Caki2 (cell line): ENCODE measurements at regions not wholly inside any gene's neighbourhood (a gene's known extent, or its start where the extent isn't known, plus 50 kb on each side); places are given as distances from the start of the nearest gene placed in this dataset.

Source experiments
- DNase-seq: peaks from one replicate; pipeline ENCODE4 v3.0.0-alpha.2; 2015; ENCODE audit warnings: low read depth
- in situ Hi-C: cut with HindIII; loops from 2 replicates; pipeline ENCODE4 v1.10.0; 2016; ENCODE audit warnings: low sequenced_read_pairs, low pct_unique_long_range_greater_than_20kb, mixed read lengths

GRCh38 chr13:74629985-74630384 is 495.8 kb upstream of the KLF12 start:
- in situ Hi-C loops: no loop called here

DNA sequence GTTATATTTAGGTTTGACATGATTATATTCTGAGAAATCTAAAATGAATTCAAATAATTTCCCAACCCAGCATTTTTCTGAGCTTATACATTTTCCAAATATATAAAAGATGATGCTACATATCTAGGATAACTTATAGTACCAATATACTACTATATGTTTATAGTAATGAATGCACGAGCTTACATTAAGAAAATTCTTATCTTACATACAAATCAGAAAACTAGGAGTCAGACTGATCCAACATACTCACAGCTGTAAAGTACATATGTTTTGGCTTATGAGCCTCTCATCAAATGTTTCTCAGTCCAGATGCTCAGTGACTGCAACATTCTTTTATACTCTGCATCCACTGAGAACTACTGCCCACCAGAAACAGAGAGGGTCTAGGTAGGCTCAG is 491.3 kb upstream of the KLF12 start:
- DNase-seq: no peak
- in situ Hi-C loops: no loop called here

More at GRCh38 chr13:74629985-74630384, 495.8 kb upstream of the KLF12 start:
- no peak for DNase-seq

DNA sequence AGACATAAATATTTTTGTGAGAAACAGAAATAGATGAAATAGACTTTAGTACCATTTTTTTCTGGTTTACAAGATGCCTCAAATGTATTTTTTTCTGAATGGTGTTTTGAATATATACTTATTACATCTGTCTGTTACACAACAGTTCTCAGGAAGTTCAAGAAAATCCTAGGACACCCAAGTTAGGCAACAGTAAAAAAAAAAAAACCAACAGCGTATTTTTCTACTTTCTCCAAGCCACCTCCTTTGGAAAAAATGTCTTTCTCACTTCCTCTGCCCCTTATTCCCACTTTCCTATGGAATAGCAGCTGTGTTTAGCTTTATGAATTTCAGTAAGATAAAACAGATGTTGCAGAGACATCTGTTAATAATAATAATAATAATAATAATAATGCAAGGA is 489.6 kb upstream of the KLF12 start:
- no peak for DNase-seq
- in situ Hi-C loops: no loop called here

GRCh38 chr13:74622284-74622683 is 488.1 kb upstream of the KLF12 start:
- in situ Hi-C loops: no loop called here
- DNase-seq: no peak

DNA sequence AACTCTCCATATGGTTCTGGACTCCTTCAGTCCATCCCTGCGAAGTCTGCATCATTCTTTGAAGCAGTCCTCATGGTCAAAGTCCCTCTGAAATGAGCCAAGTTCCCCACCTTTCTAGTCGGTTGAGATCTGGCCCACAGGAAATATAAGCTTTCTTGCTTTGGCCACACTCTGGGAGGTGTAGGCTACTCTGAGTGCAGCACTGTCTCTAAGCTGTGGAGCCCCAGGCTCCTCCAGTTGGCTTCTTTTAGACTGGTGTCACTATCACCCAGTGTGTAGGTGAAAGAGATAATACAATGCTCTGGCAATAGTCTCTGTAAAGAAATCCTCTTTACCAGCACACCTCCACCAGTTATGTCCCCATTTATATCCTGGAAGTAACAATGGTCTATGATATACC is 486.5 kb upstream of the KLF12 start:
- DNase-seq: no peak
- in situ Hi-C loops: no loop called here

DNA sequence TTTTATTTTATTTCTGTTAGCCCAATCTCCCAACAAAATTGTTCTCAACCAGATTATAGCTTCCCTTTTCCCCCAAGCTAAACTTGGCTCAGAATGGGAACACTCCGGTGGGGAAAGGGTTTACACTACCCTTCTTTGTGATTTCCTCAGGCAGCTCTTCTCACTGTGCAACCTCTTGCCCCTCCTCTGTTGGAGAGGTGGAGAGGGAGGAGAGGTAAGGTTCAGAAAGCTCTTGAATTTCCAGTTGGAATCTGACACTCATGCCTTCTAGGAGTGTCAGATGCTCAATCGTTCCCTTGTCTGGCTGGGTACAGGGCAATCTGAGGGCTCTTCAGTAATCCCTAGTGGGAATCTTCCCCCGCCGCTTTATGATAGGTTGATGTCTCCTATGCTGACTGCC is 486.1 kb upstream of the KLF12 start:
- no peak for DNase-seq
- in situ Hi-C loops: no loop called here

DNA sequence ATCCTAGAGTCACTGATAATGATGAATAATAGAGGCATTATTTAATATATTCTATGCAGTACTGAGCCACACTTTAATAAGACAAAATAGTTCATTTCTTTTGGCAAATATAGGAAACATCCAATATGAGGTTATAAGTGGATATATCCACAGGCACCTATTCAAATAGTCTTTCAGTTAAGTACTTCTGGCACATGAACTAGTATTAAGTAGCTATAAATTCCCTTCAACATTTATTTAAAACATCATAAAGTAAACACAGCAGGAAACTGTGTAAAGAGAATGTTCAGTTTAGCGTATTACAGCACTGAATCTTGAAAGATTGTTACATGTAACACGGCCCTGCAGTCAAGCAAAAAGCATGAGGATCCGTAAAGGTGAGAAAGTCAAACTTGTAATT is 463.3 kb upstream of the KLF12 start:
- in situ Hi-C loops: no loop called here
- DNase-seq: no peak

- in situ Hi-C loops: no loop called here
- DNase-seq: no peak
Observed at GRCh38 chr13:74596691-74597090, 462.5 kb upstream of the KLF12 start.

GRCh38 chr13:74593688-74594087 is 459.5 kb upstream of the KLF12 start:
- no peak for DNase-seq
- in situ Hi-C loops: no loop called here

GRCh38 chr13:74586847-74587246 is 452.6 kb upstream of the KLF12 start:
- in situ Hi-C loops: no loop called here
- no peak for DNase-seq

- in situ Hi-C loops: no loop called here
- no peak for DNase-seq
Observed at GRCh38 chr13:74576420-74576819, 442.2 kb upstream of the KLF12 start.

GRCh38 chr13:74575729-74576125 is 441.5 kb upstream of the KLF12 start:
- no peak for DNase-seq
- in situ Hi-C loops: no loop called here

- in situ Hi-C loops: no loop called here
- DNase-seq: no peak
Observed at GRCh38 chr13:74574964-74575728, 440.9 kb upstream of the KLF12 start.

DNA sequence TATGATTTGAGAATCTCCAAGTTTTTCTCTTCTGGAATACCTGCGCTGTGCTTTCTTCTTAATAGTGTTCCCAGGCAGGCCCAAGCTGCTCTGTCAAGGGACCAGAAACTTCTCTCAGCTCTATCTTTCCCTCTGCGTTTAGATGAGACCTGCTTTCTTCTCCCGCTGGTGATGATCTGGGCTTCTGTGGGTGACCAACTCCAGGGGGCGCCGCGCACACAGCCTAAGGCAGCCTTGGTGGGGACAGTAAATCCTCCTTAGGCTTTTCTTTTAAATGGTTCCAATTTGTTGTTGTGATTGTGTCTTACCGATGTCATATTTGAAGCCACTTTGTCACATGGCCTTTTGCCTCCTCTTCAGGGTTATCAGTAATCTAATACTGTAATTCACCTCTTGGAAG is 439.4 kb upstream of the KLF12 start:
- in situ Hi-C loops: no loop called here
- DNase-seq: no peak

DNA sequence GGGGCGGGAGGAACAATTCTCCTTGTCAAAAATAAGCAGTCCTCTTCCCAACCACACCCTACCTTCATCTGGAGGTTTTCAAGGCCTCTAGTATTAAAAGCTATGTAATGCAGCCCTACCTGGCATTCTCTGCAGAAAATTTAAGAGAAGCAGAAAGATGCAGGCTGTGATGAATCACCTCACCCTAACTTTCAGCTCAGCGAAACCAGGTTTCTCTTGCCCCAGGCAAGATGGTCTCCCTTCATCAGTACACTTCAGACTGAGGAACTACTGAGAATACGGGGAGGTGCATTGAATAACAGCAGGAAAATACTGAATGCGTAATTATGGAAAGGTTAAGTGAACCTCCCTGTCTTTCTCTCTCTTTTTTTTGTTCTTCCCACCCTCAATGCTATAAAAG is 437.6 kb upstream of the KLF12 start:
- in situ Hi-C loops: no loop called here
- DNase-seq: no peak

DNA sequence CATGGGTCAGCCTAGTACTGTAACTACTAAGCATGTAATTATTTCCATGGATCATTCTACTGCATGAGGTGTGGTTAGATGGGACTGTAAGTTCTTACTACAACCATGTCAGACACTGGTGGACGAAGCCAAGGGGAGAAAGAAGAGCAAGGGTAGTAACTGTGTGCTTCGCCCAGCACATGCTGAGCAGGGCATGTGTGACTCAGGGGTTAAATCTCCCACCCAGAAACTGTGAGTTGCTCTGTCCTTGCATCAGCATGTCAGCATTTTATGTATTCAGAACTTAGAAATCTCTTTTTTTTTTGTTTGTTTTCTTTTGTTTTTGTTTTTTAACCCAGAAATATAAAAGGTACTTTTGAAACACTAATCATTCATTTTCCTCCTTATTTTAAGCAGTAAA is 436.6 kb upstream of the KLF12 start:
- no peak for DNase-seq
- in situ Hi-C loops: no loop called here

DNA sequence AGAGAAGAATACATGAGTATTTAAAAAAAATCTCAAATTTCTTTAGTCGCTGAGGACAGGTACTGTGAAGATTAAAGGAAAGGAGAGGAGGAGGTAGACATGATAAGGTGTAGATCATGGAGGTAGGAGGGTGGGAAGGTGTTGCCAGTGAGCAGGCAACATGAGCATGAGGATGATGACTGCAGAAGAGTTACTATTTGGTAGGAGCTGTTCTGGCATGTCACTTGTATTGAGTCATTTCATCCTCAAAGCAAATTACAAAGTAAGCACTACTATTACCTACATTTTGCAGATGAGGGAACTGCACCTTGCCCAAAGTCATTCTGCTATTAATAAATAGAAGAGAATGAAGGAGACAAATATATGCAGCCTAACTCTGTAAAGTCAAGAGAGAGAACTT is 435.8 kb upstream of the KLF12 start:
- in situ Hi-C loops: no loop called here
- DNase-seq: no peak

DNA sequence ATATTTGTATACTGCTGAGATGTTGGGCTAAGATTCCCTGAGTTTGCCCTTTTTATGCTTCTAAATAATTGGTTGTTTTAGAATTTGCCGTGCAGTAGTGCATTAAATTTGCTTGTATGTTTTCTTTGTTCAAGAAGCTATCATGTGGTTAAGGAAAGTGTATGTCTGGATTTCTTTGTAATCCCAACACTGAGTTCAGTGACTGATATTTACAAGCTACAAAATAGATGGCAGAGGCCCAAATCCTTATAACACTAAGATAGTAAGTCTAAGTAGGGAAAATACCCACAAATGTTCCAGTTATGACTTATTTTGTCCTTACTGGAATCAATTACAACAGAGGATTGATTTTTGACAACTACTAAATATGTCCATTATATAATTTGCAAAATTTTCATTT is 435.0 kb upstream of the KLF12 start:
- no peak for DNase-seq
- in situ Hi-C loops: no loop called here

DNA sequence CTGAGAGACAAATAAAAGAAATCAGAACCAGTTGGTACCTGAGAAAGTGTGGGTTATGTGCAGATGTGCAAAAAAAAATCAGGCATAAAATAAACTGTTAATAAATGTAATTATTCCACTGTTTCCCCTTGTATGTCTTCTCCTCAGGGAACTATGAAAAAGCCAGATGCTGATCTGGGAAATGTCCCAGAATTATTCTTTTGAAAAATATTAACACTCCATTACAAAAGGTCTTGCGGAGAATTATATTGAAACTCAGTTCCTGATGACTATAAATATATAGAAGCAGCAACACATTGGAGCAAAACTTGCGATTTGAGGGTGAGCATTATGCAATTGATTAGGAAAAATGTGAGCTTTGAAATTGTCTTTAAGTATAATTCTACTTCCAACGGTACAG is 433.3 kb upstream of the KLF12 start:
- no peak for DNase-seq
- in situ Hi-C loops: no loop called here

DNA sequence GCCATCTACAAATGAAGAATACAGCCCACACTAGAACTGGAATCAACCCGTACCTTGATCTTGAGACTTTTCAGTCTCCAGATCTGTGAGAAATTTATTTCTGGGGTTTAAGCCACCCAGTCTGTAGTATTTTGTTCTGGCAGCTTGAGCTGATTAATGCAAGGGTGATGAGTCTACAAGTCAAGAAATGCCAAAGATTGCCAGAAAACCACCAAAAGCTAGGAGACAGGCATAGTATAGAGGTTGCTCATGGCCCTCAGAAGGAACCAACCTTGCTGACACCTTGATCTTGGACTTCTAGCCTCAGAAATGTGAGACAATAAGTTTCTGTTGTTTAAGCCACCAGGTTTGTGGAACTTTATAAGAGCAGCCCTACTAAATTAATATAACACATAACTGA is 428.2 kb upstream of the KLF12 start:
- DNase-seq: no peak
- in situ Hi-C loops: no loop called here

- in situ Hi-C loops: no loop called here
Observed at GRCh38 chr13:74561155-74561554, 427.0 kb upstream of the KLF12 start.

More at GRCh38 chr13:74561155-74561554, 427.0 kb upstream of the KLF12 start:
- DNase-seq: no peak
